ENCODE measurements at regions not wholly inside any gene's neighbourhood (a gene's known extent, or its start where the extent isn't known, plus 50 kb on each side); places are given as distances from the start of the nearest gene placed in this dataset.
A peak's percentile ranks its signal among the peaks of the same experiment; 100 is the strongest.
"Not testable (repeated sequence)": the region's sequence is repeated elsewhere in the genome, so short reads cannot be mapped to it uniquely, and the experiment has no call there.

GRCh38 chr18:10074728-10075127 lies 160.9 kb downstream of the VAPA start:
- H3K27ac ChIP-seq, result no peak overlapping the region
- DNase-seq (ENCODE audit: low read depth, low spot score), result no peak

DNA sequence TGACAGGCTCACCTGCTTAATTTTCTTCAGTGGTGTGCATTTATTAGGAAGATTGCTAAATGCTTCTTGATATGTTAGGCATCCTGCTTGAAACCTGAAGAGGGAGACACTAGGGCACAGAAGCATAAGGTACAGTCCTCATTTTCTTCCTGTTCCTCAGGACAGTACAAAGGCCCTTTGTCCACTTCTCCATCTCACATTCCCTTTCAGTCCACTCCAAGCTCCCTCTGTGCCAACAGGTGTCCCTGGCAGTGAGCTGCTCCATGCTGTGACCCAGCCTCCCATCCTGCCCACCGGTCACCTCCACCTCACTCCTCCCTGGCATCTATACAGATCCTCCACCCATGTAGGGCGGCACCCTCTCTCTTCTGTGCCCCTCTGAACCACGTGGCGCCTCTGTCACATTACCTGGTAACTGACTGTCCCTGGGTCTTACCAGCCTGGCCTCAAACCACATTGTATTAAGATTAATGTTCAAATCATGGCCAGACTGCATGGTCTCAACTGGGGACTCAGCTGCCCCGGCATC lies 162.8 kb downstream of the VAPA start:
- no peak overlapping the region for H3K27ac ChIP-seq
- DNase-seq (ENCODE audit: low read depth, low spot score), result no peak

- H3K27ac ChIP-seq, result no peak overlapping the region
- no peak for DNase-seq (ENCODE audit: low read depth, low spot score)
These were observed 164.2 kb downstream of the VAPA start for GRCh38 chr18:10077986-10078385.

DNA sequence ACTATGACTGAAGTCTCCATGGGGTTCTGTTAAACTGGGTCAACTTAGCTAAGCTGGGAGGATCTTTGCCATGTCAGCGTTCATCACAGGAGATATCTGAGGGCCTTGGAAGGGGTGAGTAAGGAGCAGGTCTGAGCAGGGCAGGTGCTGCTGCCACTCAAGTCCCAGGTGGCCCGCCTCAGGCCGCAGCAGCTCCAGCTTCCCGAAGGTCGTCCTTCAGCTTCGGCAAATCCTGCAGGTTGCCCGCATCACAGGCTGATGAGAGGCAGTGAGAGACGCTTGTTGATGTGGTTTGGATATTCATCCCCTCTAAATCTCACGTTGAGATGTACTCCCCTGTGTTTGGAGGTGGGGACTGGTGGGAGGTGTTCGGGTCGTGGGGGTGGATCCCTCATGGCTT lies 166.6 kb downstream of the VAPA start:
- no peak for DNase-seq (ENCODE audit: low read depth, low spot score)
- H3K27ac ChIP-seq, result no peak overlapping the region

DNA sequence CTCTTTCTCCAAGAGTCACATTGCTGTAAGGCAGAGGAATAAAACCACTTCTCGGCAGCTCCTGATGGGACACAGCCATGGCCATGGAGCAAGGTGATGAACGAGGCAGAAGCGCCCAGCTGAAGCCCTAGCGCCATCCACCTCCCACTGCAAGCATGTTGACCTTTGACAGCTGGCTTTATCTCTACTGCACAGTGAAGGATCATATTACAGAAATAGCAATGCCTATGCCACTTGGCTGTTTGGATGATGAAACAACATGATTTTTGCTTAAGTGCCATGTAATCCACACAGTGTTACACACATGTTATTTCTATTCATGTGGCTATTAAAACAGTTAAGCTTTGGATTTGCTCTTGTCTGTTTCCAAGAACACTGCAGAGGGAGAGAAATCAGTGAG lies 167.7 kb downstream of the VAPA start:
- DNase-seq (ENCODE audit: low read depth, low spot score), result no peak
- no peak overlapping the region for H3K27ac ChIP-seq

GRCh38 chr18:10085416-10085815 lies 171.6 kb downstream of the VAPA start:
- no peak overlapping the region for H3K27ac ChIP-seq

GRCh38 chr18:10085876-10086275 lies 172.1 kb downstream of the VAPA start:
- no peak overlapping the region for H3K27ac ChIP-seq
- DNase-seq (ENCODE audit: low read depth, low spot score), result no peak

More at GRCh38 chr18:10085416-10085815, 171.6 kb downstream of the VAPA start:
- DNase-seq (ENCODE audit: low read depth, low spot score), result no peak

- no peak for DNase-seq (ENCODE audit: low read depth, low spot score)
- H3K27ac ChIP-seq, result no peak overlapping the region
These were observed 172.8 kb downstream of the VAPA start for GRCh38 chr18:10086458-10087210.

DNA sequence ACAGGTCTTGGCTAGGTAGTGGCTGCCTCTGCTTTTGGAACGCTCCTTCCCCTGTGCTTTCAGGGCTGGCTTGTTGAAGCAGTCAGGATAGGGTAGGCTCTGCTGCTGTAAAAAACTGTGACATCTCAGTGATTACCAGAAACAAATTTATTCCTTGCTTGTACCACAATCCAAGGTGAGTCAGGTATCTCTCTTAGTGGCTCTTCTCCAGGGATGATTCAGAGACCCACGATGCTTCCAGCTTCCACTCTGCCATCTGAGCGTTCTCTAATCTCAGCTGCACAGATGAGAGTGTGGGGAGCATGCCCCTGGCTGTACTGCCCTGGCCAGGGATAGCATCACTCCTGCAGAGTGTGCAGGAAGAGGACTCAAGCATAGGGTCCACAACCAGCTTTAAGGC lies 174.9 kb downstream of the VAPA start:
- DNase-seq (ENCODE audit: low read depth, low spot score), result no peak
- no peak overlapping the region for H3K27ac ChIP-seq

DNA sequence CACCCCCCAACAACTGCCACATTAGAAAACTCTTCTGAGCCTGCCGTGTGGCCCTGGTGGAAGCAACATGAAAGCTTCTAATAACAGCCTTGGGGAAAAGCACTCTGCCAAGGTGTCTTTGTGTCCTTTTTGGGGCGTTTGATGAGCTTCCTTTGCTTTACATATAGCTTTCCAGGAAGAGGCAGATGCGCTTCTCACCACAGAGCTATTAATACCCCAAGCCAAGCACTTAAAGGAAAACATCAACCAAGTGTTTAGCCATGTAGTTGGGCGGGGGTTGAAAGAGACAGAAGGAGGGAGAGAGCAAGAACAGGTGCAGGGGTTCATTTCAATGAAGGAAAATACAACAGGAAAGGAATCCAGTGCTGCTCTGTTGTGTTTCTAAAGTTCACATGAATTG lies 176.1 kb downstream of the VAPA start:
- no peak overlapping the region for H3K27ac ChIP-seq
- DNase-seq (ENCODE audit: low read depth, low spot score), result no peak

GRCh38 chr18:10090668-10091067 lies 176.9 kb downstream of the VAPA start:
- H3K27ac ChIP-seq, result no peak overlapping the region
- no peak for DNase-seq (ENCODE audit: low read depth, low spot score)

GRCh38 chr18:10093445-10093844 lies 179.6 kb downstream of the VAPA start:
- no peak for DNase-seq (ENCODE audit: low read depth, low spot score)
- no peak overlapping the region for H3K27ac ChIP-seq

DNA sequence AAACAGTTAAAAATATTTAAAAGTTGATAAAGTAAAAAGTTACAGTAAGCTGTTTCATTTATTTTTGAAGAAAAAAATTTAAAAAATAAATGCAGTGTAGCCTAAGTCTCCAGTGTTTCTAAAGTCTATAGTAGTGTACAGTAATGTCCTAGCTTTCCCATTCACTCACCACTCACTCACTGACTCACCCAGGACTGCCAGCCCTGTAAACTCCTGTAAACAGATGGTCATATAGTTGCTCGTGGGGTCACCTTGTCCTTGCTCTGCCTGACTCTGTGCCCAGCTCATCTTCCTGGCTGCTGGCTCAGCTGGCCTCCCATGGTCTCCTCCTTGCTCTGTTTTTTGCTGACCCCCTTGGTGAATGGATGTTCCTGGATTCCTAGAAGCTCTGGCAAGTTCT lies 180.3 kb downstream of the VAPA start:
- peak overlapping the region; percentile 65 for H3K27ac ChIP-seq
- no peak for DNase-seq (ENCODE audit: low read depth, low spot score)

DNA sequence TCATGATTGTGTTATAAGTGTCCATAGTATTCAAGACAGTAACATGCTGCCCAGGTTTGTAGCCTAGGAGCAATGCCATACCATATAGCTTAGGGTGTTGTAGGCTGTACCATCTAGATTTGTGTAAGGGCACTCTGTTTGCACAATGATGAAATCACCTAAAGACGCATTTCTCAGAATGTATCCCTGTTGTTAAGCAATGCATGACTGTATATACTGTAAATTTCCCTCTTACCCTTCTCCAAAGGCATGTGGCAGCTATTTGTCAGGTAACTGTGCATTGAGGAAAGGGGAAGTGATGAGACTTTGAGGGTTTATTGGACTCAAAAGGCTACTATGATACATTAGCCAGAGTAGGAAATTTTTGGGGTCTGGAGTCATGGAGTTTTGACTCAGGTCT lies 180.8 kb downstream of the VAPA start:
- peak; percentile 78 for DNase-seq (ENCODE audit: low read depth, low spot score)
- H3K27ac ChIP-seq, result peak overlapping the region; percentile 65

DNA sequence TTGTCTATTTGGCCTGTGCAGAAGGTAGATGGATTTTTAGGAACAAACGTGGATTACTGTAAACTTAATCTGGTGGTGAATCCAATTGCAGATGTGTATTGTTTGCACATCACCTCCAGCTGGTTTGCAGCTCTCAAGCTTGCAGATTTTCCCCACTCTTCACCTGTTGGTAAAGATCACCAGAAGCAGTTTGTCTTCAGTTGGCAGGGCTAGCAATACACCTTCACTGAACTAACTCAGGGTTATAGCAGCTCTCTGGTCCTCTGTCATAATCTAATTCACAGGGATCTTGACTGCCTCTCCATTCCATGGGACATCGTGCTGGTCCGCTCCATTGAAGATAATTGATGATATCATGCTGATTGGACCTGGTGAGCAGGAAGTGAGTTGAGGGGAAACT lies 181.5 kb downstream of the VAPA start:
- no peak overlapping the region for H3K27ac ChIP-seq
- DNase-seq (ENCODE audit: low read depth, low spot score), result no peak

- DNase-seq (ENCODE audit: low read depth, low spot score), result no peak
- H3K27ac ChIP-seq, result no peak overlapping the region
These were observed 185.8 kb downstream of the VAPA start for GRCh38 chr18:10099539-10100140.

DNA sequence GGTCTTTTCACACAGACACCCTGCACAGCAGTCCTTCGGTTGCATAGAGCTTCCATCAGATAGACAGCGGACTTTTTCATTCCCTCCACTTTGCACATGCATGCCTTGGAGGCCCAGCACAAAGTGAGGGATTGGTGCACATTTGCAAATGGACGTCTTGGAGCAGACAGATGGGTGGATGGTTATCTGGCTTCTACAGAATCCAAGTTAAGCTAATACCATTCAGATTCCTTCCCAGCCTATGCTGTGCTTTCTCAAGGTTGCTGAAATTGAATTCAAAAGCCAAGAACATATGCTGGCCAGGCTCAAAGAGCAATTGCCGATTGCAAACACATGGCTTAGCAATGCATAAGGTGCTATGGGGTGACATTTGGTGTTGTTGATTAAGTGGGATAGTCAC lies 186.4 kb downstream of the VAPA start:
- DNase-seq (ENCODE audit: low read depth, low spot score), result no peak
- H3K27ac ChIP-seq, result no peak overlapping the region

DNA sequence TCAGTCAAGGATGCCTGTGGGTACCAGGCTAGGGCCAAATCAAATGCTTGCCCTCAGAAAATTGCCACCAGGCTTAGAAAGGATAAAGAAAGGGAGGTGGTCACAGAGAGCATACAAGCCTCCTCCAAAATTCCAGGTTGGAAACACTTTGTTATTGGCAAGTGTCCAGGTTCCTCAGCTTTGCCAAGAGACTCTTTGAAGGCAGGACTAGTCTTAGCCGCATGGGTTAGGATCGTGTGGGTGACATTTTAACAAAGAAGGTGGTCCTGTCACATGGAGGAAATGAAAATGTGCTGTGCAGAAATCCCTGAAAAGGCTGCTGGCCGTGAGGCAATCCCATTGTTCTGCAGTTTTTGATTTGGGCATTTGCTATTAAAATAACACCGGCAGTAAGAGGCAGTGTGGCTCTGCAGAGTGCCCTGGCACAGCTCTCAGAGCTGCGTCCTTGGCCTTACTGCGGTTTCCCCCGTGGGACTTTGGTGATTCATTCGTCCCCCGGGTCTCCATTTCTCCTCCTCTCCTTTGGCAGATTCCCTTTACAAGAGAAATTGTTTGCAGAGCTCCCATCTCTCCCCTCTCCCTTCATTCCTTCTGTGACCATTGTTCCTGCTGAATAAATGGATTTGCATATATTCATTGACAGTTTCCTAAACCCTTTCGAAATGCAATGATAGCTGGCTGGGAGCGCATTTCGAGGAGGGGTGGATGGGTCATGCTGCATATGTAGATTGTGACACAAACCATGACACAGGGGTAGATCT lies 187.3 kb downstream of the VAPA start:
- no peak overlapping the region for H3K27ac ChIP-seq

DNA sequence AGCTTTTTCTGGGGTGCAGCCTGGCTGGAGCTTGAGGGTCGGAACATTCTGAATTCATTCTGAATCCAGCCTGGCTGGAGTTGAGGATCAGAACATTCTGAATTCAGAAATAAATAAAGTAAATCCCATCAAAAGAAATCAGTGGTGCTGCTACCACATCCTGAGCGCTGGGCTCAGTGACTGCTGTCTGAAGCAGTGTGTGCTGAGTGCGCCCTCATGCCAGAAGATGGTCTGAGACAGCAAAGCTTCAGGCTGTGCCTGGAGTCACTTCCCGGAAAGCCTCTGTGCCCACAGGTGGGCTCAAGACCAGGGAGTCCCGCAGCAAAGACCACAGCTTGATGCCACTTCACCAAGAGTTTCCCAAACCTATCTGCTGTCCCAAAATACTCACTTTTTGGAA lies 187.9 kb downstream of the VAPA start:
- no peak for DNase-seq (ENCODE audit: low read depth, low spot score)
- no peak overlapping the region for H3K27ac ChIP-seq

More for the DNA sequence above, 187.3 kb downstream of the VAPA start:
- DNase-seq (ENCODE audit: low read depth, low spot score), result no peak

- not testable (repeated sequence) for DNase-seq (ENCODE audit: low read depth, low spot score); H3K27ac ChIP-seq
These were observed 191.3 kb downstream of the VAPA start for GRCh38 chr18:10105118-10105517.

DNA sequence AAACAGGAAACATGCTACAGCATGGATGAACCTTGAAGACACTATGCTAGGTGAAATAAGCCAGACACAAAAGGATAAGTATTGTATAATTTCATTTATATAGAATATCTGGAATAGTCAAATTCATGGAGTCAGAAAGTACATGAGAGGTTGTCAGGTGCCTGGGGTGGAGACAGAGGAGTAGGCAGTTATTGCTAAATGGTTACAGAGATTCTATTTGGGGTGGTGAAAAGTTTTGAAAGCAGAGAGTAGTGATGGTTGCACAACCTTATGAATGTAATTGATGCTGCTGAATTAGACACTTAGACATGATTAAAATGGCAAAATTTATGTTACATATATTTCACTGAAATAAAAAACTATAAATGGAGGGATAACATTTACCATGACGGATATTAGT lies 197.4 kb downstream of the VAPA start:
- H3K27ac ChIP-seq, result no peak overlapping the region
- no peak for DNase-seq (ENCODE audit: low read depth, low spot score)

Measured in epithelial cell of prostate (primary cell).